ENCODE measurements at regions not wholly inside any gene's neighbourhood (a gene's known extent, or its start where the extent isn't known, plus 50 kb on each side); places are given as distances from the start of the nearest gene placed in this dataset.

DNA sequence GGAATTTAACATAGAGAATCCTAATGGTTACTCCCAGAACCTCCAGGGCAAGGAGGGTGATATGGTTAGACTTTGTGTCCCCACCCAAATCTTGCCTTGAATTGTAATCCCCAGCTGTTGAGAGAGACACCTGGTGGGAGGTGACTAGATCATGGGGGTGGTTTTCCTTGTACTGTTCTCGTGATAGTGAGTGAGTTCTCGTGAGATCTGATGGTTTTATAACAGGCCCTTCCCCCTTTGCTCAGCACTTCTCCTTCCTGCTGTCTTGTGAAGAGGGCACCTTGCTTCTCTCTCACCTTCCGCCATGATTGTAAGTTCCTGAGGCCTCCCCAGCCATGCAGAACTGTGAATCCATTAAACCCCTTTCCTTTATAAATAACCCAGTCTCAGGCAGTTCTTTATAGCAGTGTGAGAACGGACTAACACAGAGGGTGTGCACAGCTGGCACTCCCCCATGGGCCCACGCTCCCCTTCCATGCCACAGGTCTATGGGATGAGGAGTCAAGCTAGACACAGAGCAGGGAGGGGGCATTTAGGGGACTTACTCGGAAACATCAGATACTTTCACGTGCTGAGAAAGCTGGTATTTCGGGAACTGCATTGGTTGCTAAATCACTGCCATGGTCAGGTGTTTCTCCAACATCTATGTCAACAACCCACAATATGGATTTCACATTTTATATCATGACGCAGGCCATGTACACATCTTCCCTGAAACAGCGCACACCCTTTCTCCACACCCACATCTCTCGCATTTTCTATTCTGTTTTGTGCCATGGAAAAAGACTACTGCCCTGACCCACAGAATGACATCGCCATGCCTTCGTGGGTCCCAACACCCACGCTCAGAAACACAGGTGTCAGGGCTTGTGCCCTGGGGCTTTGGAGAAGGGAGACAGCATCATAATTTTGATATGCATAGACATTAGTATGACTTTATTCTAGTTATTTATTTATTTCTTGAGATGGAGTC, 199.1 kb upstream of the GSE1 start:
- intact Hi-C loops (cut with micrococcal nuclease; ENCODE audit: unreplicated experiment), result no loop called here
- Histone ChIP-seq H3K36me3 (ENCODE audit: low read depth) (no peaks in the 10 kb centered on the region), H3K4me2 (no peak overlapping the region), H4K20me1 (ENCODE audit: insufficient read depth) (no peaks in the 10 kb centered on the region), H3K4me1 (replicated peaks; ENCODE audit: insufficient read depth) (no peaks in the 10 kb centered on the region), H3K9me2 (ENCODE audit: insufficient read depth) (no peaks in the 10 kb centered on the region), H2AFZ (no peak overlapping the region), H3K27me3 (ENCODE audit: insufficient read depth, low read depth) (no peaks in the 10 kb centered on the region), H3K27ac (no peak overlapping the region), H3K9me3 (ENCODE audit: insufficient read depth, low read depth) (no peaks in the 10 kb centered on the region), H3F3A (ENCODE audit: insufficient read depth, low read depth) (0 out of 2 replicates have a peak, but pooled peaks cover 4% of the 10 kb centered on the region), H3K79me2 (ENCODE audit: low read depth) (no peaks in the 10 kb centered on the region), H3K4me3 (no peak overlapping the region)
- no peak for TF ChIP-seq EZH2 (IDR thresholded peaks at IDR 0.05; ENCODE audit: low read depth)
- no peak for TF ChIP-seq CTCF (conservative IDR thresholded peaks at IDR 0.05)
- no TSS peak for BruUV-seq (replicated peaks)
- POLR2A ChIA-PET (ENCODE audit: unreplicated experiment), result no interaction called here
- no peak for DNase-seq
- CTCF ChIA-PET, result no interaction called here

DNA sequence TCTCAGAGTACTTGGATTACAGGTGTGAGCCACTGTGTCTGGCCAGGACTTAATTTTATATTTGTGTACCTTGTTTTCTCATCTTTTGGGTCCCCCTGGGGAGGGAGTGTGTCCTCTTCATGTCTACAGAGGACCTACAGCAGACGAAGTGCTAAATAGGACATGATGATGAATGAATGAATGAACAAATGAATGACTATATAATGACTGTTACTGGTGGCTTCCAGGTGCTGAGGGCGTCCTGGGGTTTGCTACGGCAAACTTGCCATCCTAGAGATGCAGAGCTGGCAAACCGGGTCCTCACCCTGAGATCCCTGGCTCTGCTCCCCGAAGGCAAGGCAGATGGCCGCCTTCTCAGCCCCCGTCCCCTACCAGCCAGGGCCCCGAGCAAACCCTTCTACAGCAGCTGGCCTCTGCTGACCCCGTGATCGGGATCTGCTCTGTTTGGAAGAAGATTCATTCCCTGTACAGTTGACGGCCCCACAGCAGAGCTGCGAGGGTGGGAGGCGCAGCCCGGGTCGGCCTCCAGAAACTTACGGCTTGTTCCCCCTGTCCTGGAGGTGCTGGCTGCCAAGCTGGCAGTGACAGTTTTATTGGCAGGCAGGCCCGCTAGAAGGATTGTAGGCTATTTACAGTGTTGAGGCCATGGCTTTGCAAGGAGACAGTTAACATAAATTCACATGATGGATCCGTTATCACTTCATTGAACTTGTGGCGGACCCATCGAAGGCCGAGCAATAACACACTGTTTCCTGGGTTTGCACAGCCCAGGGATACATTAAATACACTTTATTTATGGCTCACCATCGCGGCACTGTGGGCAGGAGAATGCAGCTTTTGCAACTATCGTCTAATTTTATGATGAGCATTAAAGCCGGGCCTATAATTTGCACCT, 197.7 kb upstream of the GSE1 start:
- no peak overlapping the region for H3K4me2 ChIP-seq
- POLR2A ChIA-PET (ENCODE audit: unreplicated experiment), result no interaction called here

More for the DNA sequence above, 197.7 kb upstream of the GSE1 start:
- Histone ChIP-seq H3K9me3 (ENCODE audit: insufficient read depth, low read depth) (no peaks in the 10 kb centered on the region), H3K4me3 (no peak overlapping the region), H3K36me3 (ENCODE audit: low read depth) (no peaks in the 10 kb centered on the region), H3F3A (ENCODE audit: insufficient read depth, low read depth) (0 out of 2 replicates have a peak, but pooled peaks cover 4% of the 10 kb centered on the region), H3K9me2 (ENCODE audit: insufficient read depth) (no peaks in the 10 kb centered on the region), H4K20me1 (ENCODE audit: insufficient read depth) (no peaks in the 10 kb centered on the region), H2AFZ (no peak overlapping the region), H3K4me1 (replicated peaks; ENCODE audit: insufficient read depth) (no peaks in the 10 kb centered on the region), H3K27me3 (ENCODE audit: insufficient read depth, low read depth) (no peaks in the 10 kb centered on the region), H3K27ac (no peak overlapping the region), H3K79me2 (ENCODE audit: low read depth) (no peaks in the 10 kb centered on the region)
- no peak for DNase-seq
- CTCF ChIA-PET, result interaction anchor here (0.6 to 1.0 kb wide), 8 partner anchors 13 to 305 kb away, joined by 3 to 6 read pairs (median 4); no protein-coding TSS in a partner anchor
- intact Hi-C loops (cut with micrococcal nuclease; ENCODE audit: unreplicated experiment), result loop anchor here (1.0 to 2.0 kb wide), 2 partner anchors 109 to 195 kb away; no protein-coding TSS in a partner anchor
- no TSS peak for BruUV-seq (replicated peaks)
- no peak for TF ChIP-seq CTCF (conservative IDR thresholded peaks at IDR 0.05)
- TF ChIP-seq EZH2 (IDR thresholded peaks at IDR 0.05; ENCODE audit: low read depth), result no peak

Measured in PC-9 (cell line).